GM20000 (cell line): ENCODE measurements at regions not wholly inside any gene's neighbourhood (a gene's known extent, or its start where the extent isn't known, plus 50 kb on each side); places are given as distances from the start of the nearest gene placed in this dataset.

ENCODE experiments used
- DNase-seq: peaks from one replicate; pipeline ENCODE4 v3.0.0; 2012; ENCODE audit warnings: low spot score
- TF ChIP-seq, protein P1 (sequence below): IDR thresholded peaks from 2 replicates; pipeline ENCODE4 v1.5.1; 2012; ENCODE audit warnings: mild to moderate bottlenecking, control low read depth; ENCODE audit errors: extremely low read depth, missing control alignments

DNA sequence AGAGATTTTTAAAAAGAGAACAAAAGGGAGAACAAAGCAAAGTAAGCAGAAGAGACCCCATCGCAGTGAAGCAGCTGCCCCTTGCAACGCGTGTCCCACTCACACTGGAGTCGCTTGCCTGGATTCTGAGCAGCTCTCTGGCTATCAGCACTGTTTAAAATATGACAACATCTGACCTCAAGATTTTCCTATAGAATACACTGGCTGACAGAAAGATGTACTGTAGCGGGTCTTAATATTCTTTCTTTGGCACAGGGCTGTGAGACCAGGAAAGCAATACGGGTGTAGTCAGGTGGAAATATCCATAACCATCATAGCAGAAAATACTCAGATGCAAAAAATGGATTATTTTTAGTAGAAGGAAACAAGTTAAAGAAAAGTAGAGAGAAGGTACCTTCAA lies 125.7 kb upstream of the TNS3 start:
- TF ChIP-seq, protein P1, sequence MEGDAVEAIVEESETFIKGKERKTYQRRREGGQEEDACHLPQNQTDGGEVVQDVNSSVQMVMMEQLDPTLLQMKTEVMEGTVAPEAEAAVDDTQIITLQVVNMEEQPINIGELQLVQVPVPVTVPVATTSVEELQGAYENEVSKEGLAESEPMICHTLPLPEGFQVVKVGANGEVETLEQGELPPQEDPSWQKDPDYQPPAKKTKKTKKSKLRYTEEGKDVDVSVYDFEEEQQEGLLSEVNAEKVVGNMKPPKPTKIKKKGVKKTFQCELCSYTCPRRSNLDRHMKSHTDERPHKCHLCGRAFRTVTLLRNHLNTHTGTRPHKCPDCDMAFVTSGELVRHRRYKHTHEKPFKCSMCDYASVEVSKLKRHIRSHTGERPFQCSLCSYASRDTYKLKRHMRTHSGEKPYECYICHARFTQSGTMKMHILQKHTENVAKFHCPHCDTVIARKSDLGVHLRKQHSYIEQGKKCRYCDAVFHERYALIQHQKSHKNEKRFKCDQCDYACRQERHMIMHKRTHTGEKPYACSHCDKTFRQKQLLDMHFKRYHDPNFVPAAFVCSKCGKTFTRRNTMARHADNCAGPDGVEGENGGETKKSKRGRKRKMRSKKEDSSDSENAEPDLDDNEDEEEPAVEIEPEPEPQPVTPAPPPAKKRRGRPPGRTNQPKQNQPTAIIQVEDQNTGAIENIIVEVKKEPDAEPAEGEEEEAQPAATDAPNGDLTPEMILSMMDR, result no peak
- no peak for DNase-seq

DNA sequence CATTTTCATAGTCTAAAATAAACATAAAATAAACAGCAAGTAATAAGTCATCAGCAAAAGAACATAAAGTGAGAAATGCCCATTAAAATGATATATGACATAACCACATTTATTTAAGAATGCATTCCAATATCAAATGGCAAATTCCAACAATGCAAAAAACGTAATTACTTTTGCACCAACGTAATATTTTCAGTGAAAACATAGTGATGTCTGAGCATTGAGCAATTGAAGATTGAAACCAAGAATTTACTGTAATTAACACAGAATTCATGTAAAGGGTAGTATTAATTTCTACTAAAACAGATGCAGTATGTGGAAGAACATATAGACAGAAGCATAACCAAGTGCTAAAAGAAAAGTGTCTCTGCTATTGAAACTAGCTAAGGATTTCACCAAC lies 123.0 kb upstream of the TNS3 start:
- TF ChIP-seq, protein P1, result no peak
- no peak for DNase-seq

DNA sequence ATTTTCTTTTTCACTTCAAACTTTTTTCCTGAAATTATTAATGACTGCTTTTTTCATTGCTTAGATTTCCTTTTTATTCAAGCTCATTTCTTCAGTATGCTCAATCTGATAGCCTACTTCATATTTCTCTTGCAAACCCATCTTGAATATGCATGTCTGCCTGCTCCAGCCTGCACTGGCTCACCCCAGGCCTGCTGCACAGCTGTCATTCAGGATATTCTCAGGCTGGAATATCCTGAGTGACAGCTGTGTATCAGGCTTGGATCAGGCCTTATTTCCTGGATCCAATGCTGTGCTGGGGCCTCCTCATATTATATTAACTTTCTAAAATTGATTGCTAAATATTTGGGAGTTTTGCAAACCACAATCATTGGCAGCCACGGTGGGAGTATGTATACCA lies 120.2 kb upstream of the TNS3 start:
- TF ChIP-seq, protein P1, result no peak

DNA sequence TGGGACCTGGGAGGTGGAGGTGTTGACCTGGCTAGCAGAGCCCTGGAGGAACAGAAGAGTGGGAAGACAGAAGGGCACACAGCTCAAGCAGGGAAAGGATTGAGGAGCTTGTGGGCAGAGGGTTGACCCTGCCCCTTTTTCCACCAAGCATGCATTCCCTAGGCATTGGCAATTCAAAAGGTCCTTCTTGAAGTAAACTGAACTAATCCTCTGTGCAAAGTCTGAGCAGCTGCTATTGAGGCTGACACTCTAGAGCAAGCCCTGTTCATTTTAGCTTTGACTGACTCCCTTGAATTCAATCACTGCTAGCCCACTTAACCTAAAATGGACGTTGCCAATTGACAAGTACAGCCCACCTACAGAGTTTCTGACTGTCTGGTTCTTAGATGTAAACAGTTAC lies 116.5 kb upstream of the TNS3 start:
- no peak for DNase-seq
- TF ChIP-seq, protein P1, result no peak

More for the DNA sequence above, 120.2 kb upstream of the TNS3 start:
- no peak for DNase-seq

DNA sequence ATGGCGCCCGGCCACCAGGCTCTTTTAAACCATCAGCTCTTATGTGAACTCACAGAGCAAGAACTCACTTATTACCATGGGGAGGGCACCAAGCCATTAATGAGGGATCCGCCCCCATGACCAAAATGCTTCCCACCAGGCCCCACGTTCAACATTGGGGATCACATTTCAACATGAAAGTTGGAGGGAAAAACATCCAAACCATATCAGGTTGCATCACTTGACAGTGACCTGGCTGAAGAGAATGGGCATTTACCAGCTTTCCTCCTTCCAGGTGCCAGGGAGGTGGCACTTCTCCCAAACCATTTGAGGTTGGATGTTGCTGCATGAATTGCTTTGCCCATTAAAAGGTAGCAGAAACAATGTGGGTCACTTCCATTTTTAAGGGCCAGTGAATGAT lies 115.6 kb upstream of the TNS3 start:
- no peak for DNase-seq

DNA sequence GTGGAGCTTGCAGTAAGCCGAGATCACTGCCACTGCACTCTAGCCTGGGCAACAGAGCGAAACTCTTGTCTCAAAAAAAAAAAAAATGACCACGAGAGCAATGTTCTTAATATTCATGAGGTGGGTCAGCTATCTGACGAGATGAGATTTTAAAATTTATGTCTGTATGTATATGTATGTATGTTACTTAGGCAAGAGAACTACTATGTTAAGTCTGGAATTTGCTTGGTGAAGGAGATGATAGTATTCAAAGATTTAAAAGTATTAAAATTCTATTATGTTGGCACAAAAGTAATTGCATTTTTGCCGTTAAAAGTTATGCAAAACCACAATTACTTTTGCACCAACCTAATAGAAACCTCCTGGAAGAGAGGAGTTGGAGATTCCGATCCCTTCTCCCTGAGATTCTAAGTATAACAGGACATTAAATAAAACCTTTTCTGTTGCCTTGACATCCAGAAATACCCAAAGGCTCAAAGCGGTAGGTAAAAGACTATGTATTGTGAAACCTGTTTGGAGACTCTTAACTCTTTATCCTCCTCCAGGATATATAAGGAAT lies 114.3 kb upstream of the TNS3 start:
- DNase-seq, result no peak
- TF ChIP-seq, protein P1, result no peak

More for the DNA sequence above, 115.6 kb upstream of the TNS3 start:
- TF ChIP-seq, protein P1, result no peak

DNA sequence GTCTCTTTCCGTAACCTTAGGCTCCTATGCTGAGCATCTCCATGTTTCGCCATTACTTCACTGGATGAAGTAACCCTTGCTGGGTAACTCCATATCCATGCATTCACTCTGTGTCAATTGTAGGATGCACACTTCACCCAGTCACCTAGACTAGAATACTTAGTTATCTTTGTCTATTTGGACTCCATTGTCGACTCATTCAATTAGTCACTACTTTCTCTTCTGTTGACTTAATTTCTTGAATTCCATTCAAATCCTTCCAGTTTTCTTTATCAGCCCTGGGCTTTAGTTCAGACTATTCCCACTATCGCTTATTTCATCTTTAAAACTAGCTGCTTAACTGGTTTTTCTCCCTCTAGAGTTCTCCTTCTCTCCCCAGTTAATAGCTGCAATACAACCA lies 111.3 kb upstream of the TNS3 start:
- no peak for DNase-seq
- TF ChIP-seq, protein P1, result no peak
